ENCODE measurements at regions not wholly inside any gene's neighbourhood (a gene's known extent, or its start where the extent isn't known, plus 50 kb on each side); places are given as distances from the start of the nearest gene placed in this dataset.

DNA sequence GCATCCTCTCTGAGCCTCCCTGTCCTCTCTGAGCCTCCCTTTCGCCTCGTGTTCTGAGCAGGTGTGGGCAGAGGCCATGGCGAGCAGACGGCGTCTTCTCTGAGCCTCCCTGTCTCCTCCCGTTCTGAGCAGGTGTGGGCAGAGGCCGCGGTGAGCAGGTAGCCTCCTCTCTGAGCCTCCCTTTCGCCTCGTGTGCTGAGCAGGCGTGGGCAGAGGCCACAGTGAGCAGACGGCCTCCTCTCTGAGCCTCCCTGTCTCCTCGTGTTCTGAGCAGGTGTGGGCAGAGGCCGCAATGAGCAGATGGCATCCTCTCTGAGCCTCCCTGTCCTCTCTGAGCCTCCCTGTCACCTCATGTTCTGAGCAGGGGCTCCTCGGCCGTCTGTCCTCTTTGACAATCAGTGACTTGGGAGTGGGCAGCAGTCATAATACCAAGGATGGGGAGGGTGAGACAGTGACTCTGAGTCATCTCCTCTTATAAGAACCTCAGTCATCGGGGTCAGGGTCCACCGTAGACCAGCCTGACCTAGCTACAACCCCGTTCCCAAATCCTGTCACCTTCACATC, 395.1 kb upstream of the SALL3 start:
- intact Hi-C loops (cut with DNase I), result no loop called here

DNA sequence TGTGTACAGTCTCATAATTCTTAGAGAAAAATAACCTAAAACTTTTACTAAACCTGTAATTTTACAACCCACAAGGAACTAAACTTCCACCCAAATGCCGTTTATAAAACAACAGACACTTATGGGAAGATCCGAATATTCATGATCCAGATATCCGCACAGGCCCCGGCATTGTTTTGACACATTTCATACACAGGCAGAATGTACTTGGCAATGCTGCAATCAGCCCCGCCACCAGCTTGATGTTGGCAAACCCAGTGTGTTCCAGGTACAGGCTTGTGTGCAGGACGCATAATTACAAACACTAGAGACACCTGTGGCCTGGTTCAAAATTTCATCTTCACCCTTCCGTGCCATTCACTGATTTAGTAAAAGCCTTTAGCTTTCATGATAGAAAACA, 393.0 kb upstream of the SALL3 start:
- H3K27ac ChIP-seq, result no peak overlapping the region
- no peaks in the 10 kb centered on the region for H3K36me3 ChIP-seq
- WGBS, 4 donors, result 89 to 92% (median 91%) methylated on average over 7 of the region's 7 CpGs
- no peak for ATAC-seq
- no peak for DNase-seq
- intact Hi-C loops (cut with DNase I), result no loop called here
- peaks cover 0 to 5% (median 0%) of the 10 kb centered on the region in 12 donors for H3K9me3 ChIP-seq
- H3K4me3 ChIP-seq, result no peak overlapping the region
- H3K4me1 ChIP-seq, result no peaks in the 10 kb centered on the region
- no peak for TF ChIP-seq POLR2A (IDR thresholded peaks at IDR 0.05)
- TF ChIP-seq, protein P1, sequence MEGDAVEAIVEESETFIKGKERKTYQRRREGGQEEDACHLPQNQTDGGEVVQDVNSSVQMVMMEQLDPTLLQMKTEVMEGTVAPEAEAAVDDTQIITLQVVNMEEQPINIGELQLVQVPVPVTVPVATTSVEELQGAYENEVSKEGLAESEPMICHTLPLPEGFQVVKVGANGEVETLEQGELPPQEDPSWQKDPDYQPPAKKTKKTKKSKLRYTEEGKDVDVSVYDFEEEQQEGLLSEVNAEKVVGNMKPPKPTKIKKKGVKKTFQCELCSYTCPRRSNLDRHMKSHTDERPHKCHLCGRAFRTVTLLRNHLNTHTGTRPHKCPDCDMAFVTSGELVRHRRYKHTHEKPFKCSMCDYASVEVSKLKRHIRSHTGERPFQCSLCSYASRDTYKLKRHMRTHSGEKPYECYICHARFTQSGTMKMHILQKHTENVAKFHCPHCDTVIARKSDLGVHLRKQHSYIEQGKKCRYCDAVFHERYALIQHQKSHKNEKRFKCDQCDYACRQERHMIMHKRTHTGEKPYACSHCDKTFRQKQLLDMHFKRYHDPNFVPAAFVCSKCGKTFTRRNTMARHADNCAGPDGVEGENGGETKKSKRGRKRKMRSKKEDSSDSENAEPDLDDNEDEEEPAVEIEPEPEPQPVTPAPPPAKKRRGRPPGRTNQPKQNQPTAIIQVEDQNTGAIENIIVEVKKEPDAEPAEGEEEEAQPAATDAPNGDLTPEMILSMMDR (IDR thresholded peaks at IDR 0.05), result no peak
- no peaks in the 10 kb centered on the region for H3K27me3 ChIP-seq

More for the DNA sequence above, 395.1 kb upstream of the SALL3 start:
- TF ChIP-seq, protein P1 (IDR thresholded peaks at IDR 0.05), result no peak
- no peak for TF ChIP-seq POLR2A (IDR thresholded peaks at IDR 0.05)
- ATAC-seq (no peak), DNase-seq (no peak)
- Histone ChIP-seq H3K9me3 (no peaks in the 10 kb centered on the region), H3K36me3 (no peaks in the 10 kb centered on the region), H3K4me3 (no peak overlapping the region), H3K27ac (no peak overlapping the region), H3K4me1 (no peaks in the 10 kb centered on the region), H3K27me3 (no peaks in the 10 kb centered on the region)
- WGBS, 4 donors, result 81 to 88% (median 86%) methylated on average over 15 to 19 of the region's 19 CpGs

DNA sequence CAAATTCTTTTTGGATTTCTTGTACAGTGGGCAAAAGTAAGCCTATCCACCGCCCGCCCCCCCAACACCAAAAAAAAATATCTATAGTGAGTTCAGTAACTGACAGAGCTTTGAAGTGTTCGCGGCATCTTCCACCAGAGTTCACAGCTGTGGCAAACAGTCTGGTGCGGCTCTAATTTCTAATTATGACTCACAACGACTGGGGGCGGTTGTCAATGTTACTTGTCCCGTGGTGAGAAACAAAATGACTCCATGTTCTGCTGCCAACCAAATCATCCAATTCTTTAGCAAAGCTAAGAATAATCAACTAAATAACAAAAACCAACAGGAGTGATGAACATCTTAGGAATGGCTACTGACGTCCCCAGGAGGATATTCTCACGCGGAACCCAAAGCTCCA, 392.5 kb upstream of the SALL3 start:
- Histone ChIP-seq H3K27ac (no peak overlapping the region), H3K4me1 (no peaks in the 10 kb centered on the region), H3K36me3 (no peaks in the 10 kb centered on the region), H3K4me3 (no peak overlapping the region), H3K9me3 (peaks cover 0 to 11% (median 2%) of the 10 kb centered on the region in 12 donors), H3K27me3 (no peaks in the 10 kb centered on the region)
- DNase-seq (no peak), ATAC-seq (peak in 1 of 4 donors; percentile 47)
- intact Hi-C loops (cut with DNase I), result no loop called here
- WGBS, 4 donors, result 65 to 78% (median 75%) methylated on average over 11 of the region's 11 CpGs
- TF ChIP-seq, protein P1 (IDR thresholded peaks at IDR 0.05), result no peak

DNA sequence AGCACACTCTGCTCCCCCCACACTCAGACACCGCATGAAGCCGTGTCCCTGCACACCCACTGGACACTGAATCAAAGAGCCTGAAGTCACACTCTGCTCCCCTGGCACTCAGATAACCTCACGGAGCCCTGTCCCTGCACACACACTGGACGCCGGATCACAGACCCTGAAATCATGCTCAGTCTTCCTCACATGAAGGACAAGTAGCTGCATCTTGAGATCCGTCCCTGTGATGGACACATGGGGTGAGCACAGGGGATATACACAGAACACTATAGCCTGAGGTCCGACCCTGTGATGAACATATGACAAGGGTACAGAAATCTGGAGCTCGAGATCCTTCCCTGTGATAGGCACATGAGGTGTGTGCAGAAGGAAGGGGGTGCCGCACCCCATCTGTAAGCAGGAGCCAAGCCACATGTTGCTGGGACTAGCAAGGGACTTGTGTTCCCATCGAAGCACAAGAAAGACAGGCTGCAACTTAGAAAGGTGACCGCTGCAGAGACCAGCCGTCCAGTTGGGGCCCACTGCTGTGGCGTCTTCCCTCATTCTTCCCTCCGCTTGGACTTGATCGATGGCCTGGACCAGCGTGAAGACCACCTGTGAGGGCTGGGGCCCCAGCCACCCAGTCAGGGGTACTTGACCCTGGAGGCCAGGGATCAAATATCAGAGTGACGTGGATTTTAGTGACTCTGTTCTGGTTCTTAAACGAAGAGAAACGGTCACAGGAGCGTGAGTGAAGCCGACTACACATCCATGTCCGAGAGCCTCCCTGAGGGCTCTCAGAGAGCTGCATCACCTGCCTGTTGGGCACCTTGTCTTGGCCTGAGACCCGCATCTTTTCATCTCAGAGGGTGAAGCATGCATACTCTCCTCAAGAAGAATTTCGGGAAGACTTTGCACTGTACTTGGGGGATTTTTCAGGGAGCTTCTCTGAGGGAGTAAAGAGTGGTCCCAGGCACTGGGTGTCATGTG, 391.7 kb upstream of the SALL3 start:
- no peaks in the 10 kb centered on the region for H3K36me3 ChIP-seq
- no peak for DNase-seq
- TF ChIP-seq POLR2A (IDR thresholded peaks at IDR 0.05), result no peak
- TF ChIP-seq, protein P1 (IDR thresholded peaks at IDR 0.05), result no peak
- ATAC-seq, result peak in 1 of 4 donors; percentile 20
- no peak overlapping the region for H3K4me3 ChIP-seq
- WGBS, 4 donors, result 78 to 85% (median 85%) methylated on average over 19 to 24 of the region's 24 CpGs
- no peaks in the 10 kb centered on the region for H3K27me3 ChIP-seq
- intact Hi-C loops (cut with DNase I), result no loop called here
- no peak overlapping the region for H3K27ac ChIP-seq
- peaks cover 0 to 18% (median 4%) of the 10 kb centered on the region in 12 donors for H3K9me3 ChIP-seq
- no peaks in the 10 kb centered on the region for H3K4me1 ChIP-seq

Measured in heart left ventricle (tissue), 16 donors.